Left ventricle myocardium inferior (tissue), 1 donor: ENCODE measurements at regions not wholly inside any gene's neighbourhood (a gene's known extent, or its start where the extent isn't known, plus 50 kb on each side); places are given as distances from the start of the nearest gene placed in this dataset.

Source experiments
- DNase-seq: peaks from one replicate; pipeline ENCODE4 v3.0.0-alpha.2; 2020
- H3K27ac ChIP-seq: fragments of 200-600 bp; replicated peaks from 2 replicates; pipeline ENCODE4 v1.8.0; 2021
- H3K27me3 ChIP-seq: fragments of 200-600 bp; 2 replicates; pipeline ENCODE4 v1.8.0; 2021; ENCODE audit warnings: low read depth
- H3K36me3 ChIP-seq: fragments of 200-600 bp; 2 replicates; pipeline ENCODE4 v1.8.0; 2021
- H3K4me1 ChIP-seq: fragments of 200-600 bp; 2 replicates; pipeline ENCODE4 v1.8.0; 2021
- H3K4me3 ChIP-seq: fragments of 200-600 bp; 2 replicates; pipeline ENCODE4 v1.8.0; 2021; ENCODE audit warnings: mild to moderate bottlenecking, moderate library complexity
- H3K9me3 ChIP-seq: fragments of 200-600 bp; replicated peaks from 2 replicates; pipeline ENCODE4 v1.8.0; 2021
- CTCF ChIP-seq: fragments of 200-600 bp; IDR thresholded peaks from 2 replicates; pipeline ENCODE4 v1.8.0; 2021; ENCODE audit warnings: antibody characterized with exemption, mild to moderate bottlenecking, borderline replicate concordance
- intact Hi-C: fragments of 100-400 bp; cut with micrococcal nuclease; formaldehyde crosslinking; loops from one replicate; pipeline ENCODE4 v1.11.0; 2022
- donor health status: DM: no; HTN: yes; CAD: no; lungs with severe emphysema.

GRCh38 chr22:22148905-22149304 is 95.7 kb upstream of the VPREB1 start:
- H3K4me3 ChIP-seq = no peak overlapping the region
- no peaks in the 10 kb centered on the region for H3K4me1 ChIP-seq
- no peak for DNase-seq
- TF ChIP-seq CTCF = no peak
- H3K9me3 ChIP-seq = no peaks in the 10 kb centered on the region
- H3K27ac ChIP-seq = no peak overlapping the region
- H3K27me3 ChIP-seq = peaks cover 98% of the 10 kb centered on the region
- no peaks in the 10 kb centered on the region for H3K36me3 ChIP-seq
- intact Hi-C loops = no loop called here

DNA sequence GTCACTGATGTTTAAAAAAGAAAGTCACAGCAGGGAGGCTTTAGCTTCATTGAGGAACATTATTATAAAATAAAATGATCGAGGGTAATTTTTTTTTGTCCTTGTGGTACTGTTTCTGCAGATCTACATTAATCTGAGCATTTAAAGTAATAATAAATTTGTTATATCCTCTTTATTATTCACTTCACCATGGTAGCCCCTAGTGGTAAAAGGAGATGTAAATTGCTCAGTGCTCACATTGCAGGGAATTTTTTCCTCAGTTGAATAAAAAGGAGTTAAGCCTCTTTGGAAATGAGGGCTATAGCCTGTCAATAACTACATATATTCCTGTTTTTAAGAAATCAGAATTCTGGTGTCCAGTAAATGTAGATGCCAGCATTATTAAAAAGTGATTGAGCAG is 99.7 kb upstream of the VPREB1 start:
- TF ChIP-seq CTCF = no peak
- Histone ChIP-seq H3K4me1 (no peaks in the 10 kb centered on the region), H3K36me3 (no peaks in the 10 kb centered on the region), H3K4me3 (no peak overlapping the region), H3K27ac (no peak overlapping the region), H3K27me3 (peaks cover 98% of the 10 kb centered on the region), H3K9me3 (no peaks in the 10 kb centered on the region)
- intact Hi-C loops = no loop called here
- DNase-seq = no peak

DNA sequence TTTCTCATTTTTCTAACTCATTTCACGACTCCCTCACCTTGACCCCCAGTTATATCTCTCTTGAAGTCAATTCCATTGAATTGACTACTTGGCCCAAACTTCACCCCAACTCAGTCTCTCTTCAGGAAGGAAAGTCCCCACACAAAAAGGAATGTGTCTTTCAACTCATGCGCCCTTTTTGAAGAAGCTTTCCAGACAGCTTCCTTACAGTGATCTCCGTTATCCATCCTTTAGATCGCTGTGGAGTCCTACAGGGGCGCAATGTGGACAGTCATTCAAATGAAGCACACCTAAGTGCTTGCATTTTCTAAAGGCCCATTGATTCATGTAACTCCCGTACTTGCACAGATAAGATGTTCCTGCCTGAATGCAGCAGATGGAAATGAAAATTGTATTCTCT is 101.1 kb upstream of the VPREB1 start:
- Histone ChIP-seq H3K27me3 (peaks cover 98% of the 10 kb centered on the region), H3K27ac (no peak overlapping the region), H3K9me3 (no peaks in the 10 kb centered on the region), H3K36me3 (no peaks in the 10 kb centered on the region), H3K4me3 (no peak overlapping the region), H3K4me1 (no peaks in the 10 kb centered on the region)
- no peak for DNase-seq
- intact Hi-C loops = no loop called here
- TF ChIP-seq CTCF = no peak

GRCh38 chr22:22142661-22143060 is 101.9 kb upstream of the VPREB1 start:
- H3K27me3 ChIP-seq = peaks cover 98% of the 10 kb centered on the region
- no peak for DNase-seq
- no peaks in the 10 kb centered on the region for H3K36me3 ChIP-seq
- no peak for TF ChIP-seq CTCF
- no peaks in the 10 kb centered on the region for H3K9me3 ChIP-seq
- H3K4me3 ChIP-seq = no peak overlapping the region
- no peaks in the 10 kb centered on the region for H3K4me1 ChIP-seq
- no peak overlapping the region for H3K27ac ChIP-seq
- intact Hi-C loops = no loop called here

- no peaks in the 10 kb centered on the region for H3K4me1 ChIP-seq
- H3K9me3 ChIP-seq = no peaks in the 10 kb centered on the region
- peaks cover 94% of the 10 kb centered on the region for H3K27me3 ChIP-seq
- no peak overlapping the region for H3K27ac ChIP-seq
- no peak for TF ChIP-seq CTCF
- H3K36me3 ChIP-seq = no peaks in the 10 kb centered on the region
- intact Hi-C loops = no loop called here
- no peak for DNase-seq
- H3K4me3 ChIP-seq = no peak overlapping the region
Observed at GRCh38 chr22:22141771-22142591, 102.6 kb upstream of the VPREB1 start.
